ENCODE measurements at regions not wholly inside any gene's neighbourhood (a gene's known extent, or its start where the extent isn't known, plus 50 kb on each side); places are given as distances from the start of the nearest gene placed in this dataset.
"Not testable (repeated sequence)": the region's sequence is repeated elsewhere in the genome, so short reads cannot be mapped to it uniquely, and the experiment has no call there.

DNA sequence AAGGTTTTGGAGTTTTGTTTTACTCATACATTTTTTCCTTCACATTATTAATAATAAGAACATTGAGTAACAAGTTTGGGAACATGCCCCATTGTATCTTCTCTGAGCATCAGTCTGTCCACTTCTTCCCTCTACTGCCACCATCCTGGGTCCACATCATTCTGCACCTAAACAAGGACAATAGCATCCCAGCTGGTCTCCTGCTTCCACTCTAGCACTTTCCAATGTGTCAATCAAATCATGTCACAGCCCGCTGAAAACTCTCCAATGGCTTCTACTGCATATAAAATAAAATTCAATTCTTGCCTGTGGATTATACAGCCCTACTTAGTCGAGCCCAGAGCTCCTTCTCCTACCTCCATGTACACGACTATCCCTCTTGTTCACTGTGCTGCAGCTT is 66.8 kb upstream of the RBPJ start:
- no peak overlapping the region for H3K4me3 ChIP-seq (replicated peaks; ENCODE audit: insufficient read depth, low read length)
- no peak overlapping the region for H3K27ac ChIP-seq (replicated peaks)
- TF ChIP-seq GABPA (IDR thresholded peaks at IDR 0.05; ENCODE audit: low read depth) (no peak), POLR2AphosphoS5 (IDR thresholded peaks at IDR 0.05; ENCODE audit: low read depth) (no peak)
- no peaks in the 10 kb centered on the region for H3K27me3 ChIP-seq (ENCODE audit: insufficient read depth, poor library complexity, severe bottlenecking)
- no peak for DNase-seq (ENCODE audit: low read depth in 1 of 2, low spot score in 1 of 2)

DNA sequence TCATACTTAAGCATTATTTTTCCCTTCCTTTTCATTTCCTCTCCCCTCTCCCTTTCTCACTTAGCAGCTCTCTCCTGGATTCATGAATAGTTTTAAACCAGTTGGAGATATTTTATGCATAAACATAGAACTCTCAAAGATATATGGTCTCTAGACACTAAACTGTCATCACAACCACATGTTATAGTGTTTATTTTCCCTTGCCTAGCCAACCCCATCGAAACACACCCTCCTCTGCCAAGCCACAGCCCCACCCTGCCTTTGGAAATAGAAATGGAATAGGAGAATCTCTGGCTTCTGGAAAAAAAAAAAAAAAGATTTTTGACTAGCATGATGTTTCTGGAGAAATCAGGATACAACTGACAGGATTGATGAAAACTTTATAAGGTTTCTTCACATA is 64.8 kb upstream of the RBPJ start:
- no peak for TF ChIP-seq POLR2AphosphoS5 (IDR thresholded peaks at IDR 0.05; ENCODE audit: low read depth)
- no peaks in the 10 kb centered on the region for H3K27me3 ChIP-seq (ENCODE audit: insufficient read depth, poor library complexity, severe bottlenecking)
- no peak overlapping the region for H3K27ac ChIP-seq (replicated peaks)
- DNase-seq (ENCODE audit: low read depth in 1 of 2, low spot score in 1 of 2) = no peak
- H3K4me3 ChIP-seq (replicated peaks; ENCODE audit: insufficient read depth, low read length) = no peak overlapping the region

DNA sequence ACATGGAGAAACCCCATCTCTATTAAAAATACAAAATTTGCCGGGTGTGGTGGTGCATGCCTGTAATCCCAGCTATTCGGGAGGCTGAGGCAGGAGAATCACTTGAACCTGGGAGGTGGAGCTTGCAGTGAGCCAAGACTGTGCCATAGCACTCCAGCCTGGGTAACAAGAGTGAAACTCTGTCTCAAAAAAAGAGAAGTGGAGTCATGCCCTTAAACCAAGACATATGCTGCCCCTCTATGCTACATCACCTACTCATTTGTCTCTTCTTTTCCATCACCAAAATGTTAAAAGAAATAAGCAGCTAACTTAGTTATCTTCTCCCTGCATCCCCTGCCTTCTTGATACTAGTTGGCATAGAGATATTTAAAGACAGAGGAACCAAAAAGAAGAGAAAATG is 63.4 kb upstream of the RBPJ start:
- not testable (repeated sequence) for DNase-seq (ENCODE audit: low read depth in 1 of 2, low spot score in 1 of 2); H3K4me3 ChIP-seq (replicated peaks; ENCODE audit: insufficient read depth, low read length); H3K27me3 ChIP-seq (ENCODE audit: insufficient read depth, poor library complexity, severe bottlenecking); H3K27ac ChIP-seq (replicated peaks)
- TF ChIP-seq SPI1 (IDR thresholded peaks at IDR 0.05; ENCODE audit: borderline replicate concordance, low read depth) = peak; percentile 36; the same call in 1 of the 2 replicates

DNA sequence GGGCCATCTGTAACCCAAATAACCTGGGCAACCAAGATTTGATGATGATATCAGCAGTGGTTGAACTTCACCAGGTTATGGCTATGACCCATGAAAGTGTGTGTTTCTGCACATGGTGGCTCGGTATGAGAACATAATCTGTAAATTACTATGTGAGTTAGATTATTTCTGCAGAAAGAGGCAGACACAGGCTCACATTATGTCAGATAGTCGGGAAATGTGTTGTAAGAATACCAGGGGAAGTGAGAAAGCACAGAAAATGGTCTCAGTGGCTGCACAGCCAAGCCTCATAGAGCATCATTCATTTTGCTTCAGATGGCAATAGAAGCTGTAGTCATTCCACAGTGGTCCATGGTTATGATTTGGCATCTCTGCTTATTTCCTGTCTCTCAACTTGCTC is 63.0 kb upstream of the RBPJ start:
- Histone ChIP-seq H3K27me3 (ENCODE audit: insufficient read depth, poor library complexity, severe bottlenecking) (no peaks in the 10 kb centered on the region), H3K27ac (replicated peaks) (no peak overlapping the region), H3K4me3 (replicated peaks; ENCODE audit: insufficient read depth, low read length) (no peak overlapping the region)
- TF ChIP-seq GABPA (IDR thresholded peaks at IDR 0.05; ENCODE audit: low read depth) (no peak), SPI1 (IDR thresholded peaks at IDR 0.05; ENCODE audit: borderline replicate concordance, low read depth) (peak; percentile 14; the same call in 1 of the 2 replicates)
- DNase-seq (ENCODE audit: low read depth in 1 of 2, low spot score in 1 of 2) = peak in 1 of 2 experiments; percentile 33

DNA sequence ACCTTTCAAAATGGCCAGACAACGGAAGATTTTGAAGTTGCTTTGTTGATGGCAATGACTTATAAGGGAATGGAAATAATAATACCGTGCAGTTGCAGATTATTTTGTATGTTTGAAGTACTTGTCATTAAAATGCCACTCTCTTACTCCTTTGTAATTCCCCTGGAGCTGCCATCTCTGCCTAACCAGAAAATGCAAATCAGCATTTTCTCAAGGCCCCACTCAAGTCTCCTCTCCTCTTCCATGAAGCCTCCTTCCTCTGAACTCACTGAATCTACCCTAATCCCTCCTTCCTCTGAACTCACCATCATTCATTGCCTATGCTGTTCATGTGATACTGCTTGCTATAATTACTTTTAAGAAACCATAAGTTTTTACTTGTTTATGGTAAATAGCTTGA is 60.2 kb upstream of the RBPJ start:
- H3K27ac ChIP-seq (replicated peaks) = no peak overlapping the region

DNA sequence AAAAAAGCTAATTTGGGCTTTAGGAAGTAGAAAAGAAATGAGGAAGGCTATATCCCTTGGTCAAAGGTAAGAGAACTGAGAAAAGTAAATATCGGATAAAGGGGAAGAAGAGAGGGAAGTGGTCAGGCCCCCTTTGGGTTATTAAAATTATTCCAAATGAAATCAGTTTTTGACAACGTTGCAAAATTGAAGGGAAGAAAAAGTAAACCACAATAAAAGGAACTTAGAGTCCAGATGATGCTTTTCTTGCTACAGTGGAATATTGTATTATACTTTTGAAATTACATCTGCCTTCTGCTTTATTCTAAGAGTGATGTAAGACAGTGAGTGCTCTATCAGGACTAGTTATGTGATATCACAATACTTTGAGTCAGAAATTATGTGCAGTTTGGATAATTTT is 59.4 kb upstream of the RBPJ start:
- TF ChIP-seq, protein P1, sequence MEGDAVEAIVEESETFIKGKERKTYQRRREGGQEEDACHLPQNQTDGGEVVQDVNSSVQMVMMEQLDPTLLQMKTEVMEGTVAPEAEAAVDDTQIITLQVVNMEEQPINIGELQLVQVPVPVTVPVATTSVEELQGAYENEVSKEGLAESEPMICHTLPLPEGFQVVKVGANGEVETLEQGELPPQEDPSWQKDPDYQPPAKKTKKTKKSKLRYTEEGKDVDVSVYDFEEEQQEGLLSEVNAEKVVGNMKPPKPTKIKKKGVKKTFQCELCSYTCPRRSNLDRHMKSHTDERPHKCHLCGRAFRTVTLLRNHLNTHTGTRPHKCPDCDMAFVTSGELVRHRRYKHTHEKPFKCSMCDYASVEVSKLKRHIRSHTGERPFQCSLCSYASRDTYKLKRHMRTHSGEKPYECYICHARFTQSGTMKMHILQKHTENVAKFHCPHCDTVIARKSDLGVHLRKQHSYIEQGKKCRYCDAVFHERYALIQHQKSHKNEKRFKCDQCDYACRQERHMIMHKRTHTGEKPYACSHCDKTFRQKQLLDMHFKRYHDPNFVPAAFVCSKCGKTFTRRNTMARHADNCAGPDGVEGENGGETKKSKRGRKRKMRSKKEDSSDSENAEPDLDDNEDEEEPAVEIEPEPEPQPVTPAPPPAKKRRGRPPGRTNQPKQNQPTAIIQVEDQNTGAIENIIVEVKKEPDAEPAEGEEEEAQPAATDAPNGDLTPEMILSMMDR (IDR thresholded peaks at IDR 0.05; ENCODE audit: insufficient read depth, low read length) = no peak
- TF ChIP-seq, protein P2, sequence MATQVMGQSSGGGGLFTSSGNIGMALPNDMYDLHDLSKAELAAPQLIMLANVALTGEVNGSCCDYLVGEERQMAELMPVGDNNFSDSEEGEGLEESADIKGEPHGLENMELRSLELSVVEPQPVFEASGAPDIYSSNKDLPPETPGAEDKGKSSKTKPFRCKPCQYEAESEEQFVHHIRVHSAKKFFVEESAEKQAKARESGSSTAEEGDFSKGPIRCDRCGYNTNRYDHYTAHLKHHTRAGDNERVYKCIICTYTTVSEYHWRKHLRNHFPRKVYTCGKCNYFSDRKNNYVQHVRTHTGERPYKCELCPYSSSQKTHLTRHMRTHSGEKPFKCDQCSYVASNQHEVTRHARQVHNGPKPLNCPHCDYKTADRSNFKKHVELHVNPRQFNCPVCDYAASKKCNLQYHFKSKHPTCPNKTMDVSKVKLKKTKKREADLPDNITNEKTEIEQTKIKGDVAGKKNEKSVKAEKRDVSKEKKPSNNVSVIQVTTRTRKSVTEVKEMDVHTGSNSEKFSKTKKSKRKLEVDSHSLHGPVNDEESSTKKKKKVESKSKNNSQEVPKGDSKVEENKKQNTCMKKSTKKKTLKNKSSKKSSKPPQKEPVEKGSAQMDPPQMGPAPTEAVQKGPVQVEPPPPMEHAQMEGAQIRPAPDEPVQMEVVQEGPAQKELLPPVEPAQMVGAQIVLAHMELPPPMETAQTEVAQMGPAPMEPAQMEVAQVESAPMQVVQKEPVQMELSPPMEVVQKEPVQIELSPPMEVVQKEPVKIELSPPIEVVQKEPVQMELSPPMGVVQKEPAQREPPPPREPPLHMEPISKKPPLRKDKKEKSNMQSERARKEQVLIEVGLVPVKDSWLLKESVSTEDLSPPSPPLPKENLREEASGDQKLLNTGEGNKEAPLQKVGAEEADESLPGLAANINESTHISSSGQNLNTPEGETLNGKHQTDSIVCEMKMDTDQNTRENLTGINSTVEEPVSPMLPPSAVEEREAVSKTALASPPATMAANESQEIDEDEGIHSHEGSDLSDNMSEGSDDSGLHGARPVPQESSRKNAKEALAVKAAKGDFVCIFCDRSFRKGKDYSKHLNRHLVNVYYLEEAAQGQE (IDR thresholded peaks at IDR 0.05; ENCODE audit: insufficient replicate concordance, low read depth) = no peak
- peak; percentile 73 for TF ChIP-seq SPI1 (IDR thresholded peaks at IDR 0.05; ENCODE audit: borderline replicate concordance, low read depth)
- Histone ChIP-seq H3K27ac (replicated peaks) (0 out of 2 replicates have a peak overlapping the region, but pooled peaks have one; percentile 0), H3K27me3 (ENCODE audit: insufficient read depth, poor library complexity, severe bottlenecking) (no peaks in the 10 kb centered on the region), H3K4me3 (replicated peaks; ENCODE audit: insufficient read depth, low read length) (no peak overlapping the region)
- peak in 1 of 2 experiments; percentile 47 for DNase-seq (ENCODE audit: low read depth in 1 of 2, low spot score in 1 of 2)

More for the DNA sequence above, 60.2 kb upstream of the RBPJ start:
- no peak overlapping the region for H3K4me3 ChIP-seq (replicated peaks; ENCODE audit: insufficient read depth, low read length)
- no peak for DNase-seq (ENCODE audit: low read depth in 1 of 2, low spot score in 1 of 2)
- no peaks in the 10 kb centered on the region for H3K27me3 ChIP-seq (ENCODE audit: insufficient read depth, poor library complexity, severe bottlenecking)
- TF ChIP-seq POLR2AphosphoS5 (IDR thresholded peaks at IDR 0.05; ENCODE audit: low read depth) (no peak), SPI1 (IDR thresholded peaks at IDR 0.05; ENCODE audit: borderline replicate concordance, low read depth) (no peak), GABPA (IDR thresholded peaks at IDR 0.05; ENCODE audit: low read depth) (no peak)
- TF ChIP-seq, protein P2 (IDR thresholded peaks at IDR 0.05; ENCODE audit: insufficient replicate concordance, low read depth) = no peak
- TF ChIP-seq, protein P1 (IDR thresholded peaks at IDR 0.05; ENCODE audit: insufficient read depth, low read length) = no peak

Measured in HL-60 (cell line).